ENCODE measurements at regions not wholly inside any gene's neighbourhood (a gene's known extent, or its start where the extent isn't known, plus 50 kb on each side); places are given as distances from the start of the nearest gene placed in this dataset.
"Not testable (repeated sequence)": the region's sequence is repeated elsewhere in the genome, so short reads cannot be mapped to it uniquely, and the experiment has no call there.

- no peak for DNase-seq (ENCODE audit: low read depth)
- no peak for TF ChIP-seq CTCF (IDR thresholded peaks at IDR 0.05; ENCODE audit: insufficient read depth, low read length)
- H3K4me3 ChIP-seq (ENCODE audit: low read depth, low read length): no peak overlapping the region
Observed at GRCh38 chr3:104005815-104006214, 1360.9 kb upstream of the ALCAM start.

GRCh38 chr3:104018541-104018940 is 1348.2 kb upstream of the ALCAM start:
- no peak for TF ChIP-seq CTCF (IDR thresholded peaks at IDR 0.05; ENCODE audit: insufficient read depth, low read length)
- no peak for DNase-seq (ENCODE audit: low read depth)
- H3K4me3 ChIP-seq (ENCODE audit: low read depth, low read length): no peak overlapping the region

GRCh38 chr3:104031598-104031997 is 1335.1 kb upstream of the ALCAM start:
- no peak for DNase-seq (ENCODE audit: low read depth)
- no peak overlapping the region for H3K4me3 ChIP-seq (ENCODE audit: low read depth, low read length)
- TF ChIP-seq CTCF (IDR thresholded peaks at IDR 0.05; ENCODE audit: insufficient read depth, low read length): no peak

GRCh38 chr3:104032283-104032682 is 1334.4 kb upstream of the ALCAM start:
- TF ChIP-seq CTCF (IDR thresholded peaks at IDR 0.05; ENCODE audit: insufficient read depth, low read length): no peak
- no peak overlapping the region for H3K4me3 ChIP-seq (ENCODE audit: low read depth, low read length)
- no peak for DNase-seq (ENCODE audit: low read depth)

DNA sequence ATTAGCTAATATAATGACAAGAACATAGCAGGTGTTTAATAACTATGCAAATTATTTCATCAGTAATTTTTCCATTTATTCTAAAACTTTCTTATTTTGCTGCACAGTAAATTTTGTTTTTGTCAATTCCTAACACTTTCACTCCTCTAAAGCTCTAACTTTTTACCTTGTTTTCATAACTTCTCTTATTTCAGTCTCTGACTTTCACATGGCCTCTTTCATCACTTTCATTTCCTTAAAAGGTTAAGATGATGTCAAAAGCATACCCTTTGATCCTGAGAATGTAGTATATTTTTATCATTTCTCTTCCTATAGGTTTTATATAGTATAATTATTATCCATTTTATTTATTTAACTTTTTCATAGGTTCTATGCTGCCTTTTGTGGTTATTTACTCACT is 1325.8 kb upstream of the ALCAM start:
- DNase-seq (ENCODE audit: low read depth): no peak
- no peak for TF ChIP-seq CTCF (IDR thresholded peaks at IDR 0.05; ENCODE audit: insufficient read depth, low read length)
- H3K4me3 ChIP-seq (ENCODE audit: low read depth, low read length): no peak overlapping the region

DNA sequence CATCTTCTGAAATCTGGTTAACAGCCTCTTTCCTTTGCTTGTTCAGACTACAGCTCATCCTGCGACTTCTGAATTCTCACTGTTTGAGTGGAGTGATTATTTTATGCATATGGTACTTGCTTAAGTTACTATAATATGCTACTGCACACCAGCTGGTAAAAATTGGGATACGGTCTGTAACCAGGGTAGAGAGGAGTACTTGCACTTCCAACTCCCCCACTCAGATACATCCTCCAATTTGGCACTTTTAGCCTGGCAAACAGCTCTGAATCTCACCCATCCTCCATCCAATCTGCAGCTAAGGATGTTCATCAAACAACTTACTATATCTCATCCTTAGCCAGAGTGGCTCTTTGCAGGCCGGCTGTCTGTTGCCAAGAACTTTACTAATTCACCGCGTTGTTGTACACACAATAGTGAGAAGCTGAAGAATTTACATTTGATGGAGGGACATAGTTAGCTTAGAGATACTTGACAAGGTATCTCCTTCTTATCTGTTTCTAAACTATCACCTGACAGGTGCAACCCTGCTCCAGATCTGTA is 1323.6 kb upstream of the ALCAM start:
- not testable (repeated sequence) for H3K4me3 ChIP-seq (ENCODE audit: low read depth, low read length); DNase-seq (ENCODE audit: low read depth)

- DNase-seq (ENCODE audit: low read depth): no peak
- TF ChIP-seq CTCF (IDR thresholded peaks at IDR 0.05; ENCODE audit: insufficient read depth, low read length): no peak
- H3K4me3 ChIP-seq (ENCODE audit: low read depth, low read length): no peak overlapping the region
Observed at GRCh38 chr3:104044002-104044401, 1322.7 kb upstream of the ALCAM start.

Measured in fibroblast of the aortic adventitia (primary cell).